ENCODE measurements at regions not wholly inside any gene's neighbourhood (a gene's known extent, or its start where the extent isn't known, plus 50 kb on each side); places are given as distances from the start of the nearest gene placed in this dataset.

GRCh38 chr2:13401312-13401711 is 684.6 kb downstream of the TRIB2 start:
- no peak overlapping the region for H3K18ac ChIP-seq (ENCODE audit: insufficient read length, low read depth, low read length)
- no peak overlapping the region for H4K91ac ChIP-seq (ENCODE audit: insufficient read length, low read depth, low read length)
- Mint-ChIP-seq H3K4me3 (no peak overlapping the region), H3K27me3 (ENCODE audit: low read depth) (no peaks in the 10 kb centered on the region), H3K9me3 (peaks cover 3 to 4% of the 10 kb centered on the region in 2 experiments; a peak in 2 of 5 replicates), H3K4me1 (no peaks in the 10 kb centered on the region), H3K27ac (no peak overlapping the region), H3K36me3 (ENCODE audit: insufficient read depth in 1 of 3, low read depth in 3 of 3) (0 out of 7 replicates have a peak, but pooled peaks cover 0 to 4% (median 2%) of the 10 kb centered on the region in 3 experiments)
- no peak overlapping the region for H2BK5ac ChIP-seq (ENCODE audit: insufficient read length, low read length)
- H2BK20ac ChIP-seq (ENCODE audit: low read depth, low read length, poor library complexity, severe bottlenecking) = no peak overlapping the region
- no peak overlapping the region for H2BK15ac ChIP-seq (ENCODE audit: low read depth, low read length)
- H3K4me2 ChIP-seq (ENCODE audit: insufficient read depth, insufficient read length, low read length) = no peak overlapping the region
- H3K79me1 ChIP-seq (ENCODE audit: insufficient read depth, low read depth, low read length, poor library complexity, severe bottlenecking) = no peaks in the 10 kb centered on the region
- H4K20me1 ChIP-seq (ENCODE audit: control insufficient read depth, insufficient read depth, insufficient read length) = no peaks in the 10 kb centered on the region
- no peak overlapping the region for H3K27ac ChIP-seq (ENCODE audit: insufficient read length, low read depth, low read length)
- H3K23ac ChIP-seq (ENCODE audit: insufficient read length, low read depth, low read length) = no peak overlapping the region
- WGBS (ENCODE audit: extremely low coverage, insufficient read length, low lambda C conversion rate) = no CpG with 5 or more reads among the region's 2 CpGs
- peaks cover 3% of the 10 kb centered on the region for H3K9me3 ChIP-seq (ENCODE audit: control insufficient read depth, low read depth, low read length)
- no peak overlapping the region for H3K56ac ChIP-seq (ENCODE audit: insufficient read length, low read depth, low read length)
- H2AK5ac ChIP-seq (ENCODE audit: insufficient read length, low read length) = no peak overlapping the region
- H3K4ac ChIP-seq (ENCODE audit: low read depth, low read length) = no peak overlapping the region
- no peak overlapping the region for H3K14ac ChIP-seq (ENCODE audit: insufficient read depth, low read length)
- no peaks in the 10 kb centered on the region for H3K27me3 ChIP-seq (ENCODE audit: insufficient read depth, low read length)
- no peaks in the 10 kb centered on the region for H3K4me1 ChIP-seq (ENCODE audit: insufficient read depth, low read length)
- H2AFZ ChIP-seq (ENCODE audit: low read length) = no peak overlapping the region
- no peak for TF ChIP-seq CTCF (conservative IDR thresholded peaks at IDR 0.05)
- no peak overlapping the region for H4K8ac ChIP-seq (replicated peaks; ENCODE audit: insufficient read length, low read depth, low read length)
- DNase-seq = no peak
- H4K5ac ChIP-seq (ENCODE audit: insufficient read length, low read depth, low read length) = no peak overlapping the region
- H2BK12ac ChIP-seq (ENCODE audit: insufficient read length, low read depth, low read length) = no peak overlapping the region
- no peaks in the 10 kb centered on the region for H3K23me2 ChIP-seq (ENCODE audit: insufficient read length, low read depth, low read length, poor library complexity, severe bottlenecking)
- H3K9ac ChIP-seq (ENCODE audit: extremely low read depth, insufficient read length, low read length) = no peak overlapping the region
- no peaks in the 10 kb centered on the region for H3K79me2 ChIP-seq (ENCODE audit: insufficient read depth, low read length)
- no peak overlapping the region for H3T11ph ChIP-seq (ENCODE audit: low read length)
- no peak overlapping the region for H2BK120ac ChIP-seq (ENCODE audit: low read depth, low read length, poor library complexity, severe bottlenecking)
